GM21528 (cell line): ENCODE measurements at regions not wholly inside any gene's neighbourhood (a gene's known extent, or its start where the extent isn't known, plus 50 kb on each side); places are given as distances from the start of the nearest gene placed in this dataset.
A peak's percentile ranks its signal among the peaks of the same experiment; 100 is the strongest.

Source experiments
- ATAC-seq: cut with Tn5 transposase; IDR thresholded peaks from one replicate; pipeline ENCODE4 v1.9.1; 2021; ENCODE audit warnings: mild to moderate bottlenecking, moderate library complexity; ENCODE audit not compliant: unreplicated experiment, low FRiP score

DNA sequence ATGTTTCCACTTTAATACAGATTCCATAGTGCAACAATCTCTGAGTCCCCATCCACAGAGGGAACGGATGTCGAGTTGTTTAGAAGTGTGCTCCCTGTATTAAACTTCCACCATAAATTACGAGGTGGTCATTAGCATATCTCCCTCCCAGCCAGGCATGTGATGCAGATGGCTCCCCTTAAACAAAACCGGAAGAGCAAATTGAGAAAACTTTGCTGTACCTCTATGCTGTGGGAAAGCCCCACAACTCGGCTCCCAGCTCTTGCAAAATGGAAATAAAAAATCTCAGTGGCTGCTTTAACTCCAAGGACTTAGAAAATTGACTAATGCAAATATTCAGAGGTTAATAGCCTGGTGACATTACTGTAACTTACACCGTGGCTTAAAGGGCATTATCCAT is 290.9 kb downstream of the MAF start:
- no peak for ATAC-seq

DNA sequence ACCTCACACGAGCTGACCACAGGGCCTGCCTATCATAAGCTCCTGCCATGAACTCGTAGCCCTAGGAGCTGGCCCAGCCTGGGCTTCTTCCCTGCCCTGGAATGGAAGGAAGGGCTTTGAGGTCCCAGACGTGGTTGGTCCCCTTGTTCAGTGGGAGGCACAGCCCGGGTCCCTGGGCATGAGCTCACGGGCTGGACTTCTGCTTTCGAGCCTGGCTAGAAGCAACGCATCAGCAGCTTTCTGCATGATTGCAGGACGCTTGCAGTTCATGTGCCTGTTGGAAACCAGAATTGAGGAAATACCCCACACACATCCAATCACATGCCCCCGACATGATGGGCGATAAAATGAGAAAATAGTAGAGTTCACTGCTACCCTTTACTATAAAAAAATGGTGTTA is 293.3 kb downstream of the MAF start:
- ATAC-seq: no peak

DNA sequence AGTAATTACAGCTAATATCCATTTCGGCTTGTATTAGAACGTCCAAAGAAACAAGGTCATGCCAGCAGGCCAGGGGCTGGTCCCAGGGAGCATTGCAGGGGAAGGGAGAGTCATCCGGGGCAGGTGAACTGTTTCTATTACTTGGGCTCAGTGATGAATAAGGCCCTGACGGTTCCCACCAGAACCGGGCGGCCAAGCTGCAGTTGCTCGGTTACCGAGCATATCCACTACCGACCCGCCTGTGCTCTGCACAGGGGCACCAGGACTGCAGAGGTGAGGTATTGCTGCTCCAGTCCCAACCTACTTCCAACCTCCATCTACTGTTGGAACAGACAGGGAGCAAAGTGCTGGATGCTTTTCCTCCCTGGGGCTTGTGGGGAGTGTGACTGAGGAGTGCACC is 295.5 kb downstream of the MAF start:
- ATAC-seq: no peak

DNA sequence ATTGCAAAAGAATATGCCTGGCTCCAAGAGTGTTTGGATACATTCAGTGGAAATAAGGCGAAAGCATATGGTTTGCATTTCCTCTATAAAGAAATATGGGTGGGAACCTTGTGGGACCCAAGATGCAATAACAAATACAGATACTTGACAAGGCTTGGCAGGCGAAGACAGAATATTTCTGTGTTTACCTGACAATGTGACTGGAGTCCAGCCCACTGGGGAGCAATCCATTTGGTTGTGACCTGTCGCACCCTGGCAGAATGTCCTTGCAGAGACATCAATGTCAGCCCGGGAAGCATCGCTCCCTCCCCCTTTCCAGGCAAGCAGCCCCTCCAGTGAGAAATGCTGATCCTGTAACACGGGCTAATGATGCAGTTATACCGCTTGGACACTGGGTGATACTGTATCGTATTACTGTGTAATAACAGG is 296.6 kb downstream of the MAF start:
- ATAC-seq: no peak

DNA sequence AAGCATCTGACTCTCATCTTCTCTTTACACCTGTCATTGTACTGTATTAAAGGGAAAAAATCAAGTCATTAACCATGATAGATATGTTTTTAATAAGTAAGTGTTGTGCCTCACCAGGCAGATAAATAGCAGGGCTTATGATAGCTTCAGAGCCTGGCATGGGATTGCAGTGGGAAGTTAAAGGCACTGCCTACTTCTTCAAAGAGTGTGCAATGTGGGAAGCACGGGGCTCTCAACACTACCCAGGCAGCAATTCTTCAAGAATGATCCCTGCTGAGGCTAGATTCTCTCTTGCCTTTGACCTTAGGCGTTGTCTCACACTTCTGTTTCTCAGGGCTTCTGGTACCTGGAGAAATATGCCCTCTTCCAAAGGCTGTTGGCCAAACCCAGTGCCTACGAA is 297.3 kb downstream of the MAF start:
- ATAC-seq: no peak

DNA sequence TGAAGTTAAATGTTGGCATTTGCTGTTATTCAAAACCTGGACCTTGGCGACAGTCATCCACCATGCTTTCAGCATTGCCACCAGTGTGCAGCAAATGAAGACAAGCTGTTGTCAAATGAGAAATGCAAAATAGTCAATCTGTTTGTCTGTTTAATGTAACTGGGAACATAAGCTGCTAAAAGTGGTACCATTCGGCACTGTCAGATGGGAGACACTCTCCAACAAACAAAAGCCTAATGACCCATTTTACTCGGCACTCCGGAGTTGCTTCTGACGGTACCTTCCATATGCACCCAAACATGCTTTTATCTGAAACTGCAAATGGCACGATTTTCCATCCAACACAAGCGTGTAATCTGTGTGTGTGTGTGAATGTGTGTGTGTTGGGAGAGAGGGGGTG is 297.8 kb downstream of the MAF start:
- no peak for ATAC-seq

DNA sequence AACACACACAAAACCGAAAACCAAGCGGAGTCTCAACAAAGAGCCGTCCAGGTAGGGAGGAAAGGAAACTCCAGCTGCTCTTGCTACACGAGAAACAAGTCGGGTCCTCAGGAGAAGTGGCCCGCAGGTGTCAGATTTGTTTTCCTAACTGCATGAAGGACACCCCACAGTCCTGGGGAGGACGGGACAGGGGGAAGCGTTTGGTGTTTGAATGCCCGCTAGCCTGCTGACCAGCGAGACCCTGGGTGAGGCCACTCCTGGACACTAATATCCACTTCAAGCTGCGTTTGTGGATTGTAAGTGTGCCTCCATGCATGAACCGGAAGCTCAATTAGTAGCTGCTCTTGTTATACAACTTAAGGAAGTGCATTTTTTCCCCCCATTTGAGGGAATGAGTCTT is 299.5 kb downstream of the MAF start:
- ATAC-seq: no peak

DNA sequence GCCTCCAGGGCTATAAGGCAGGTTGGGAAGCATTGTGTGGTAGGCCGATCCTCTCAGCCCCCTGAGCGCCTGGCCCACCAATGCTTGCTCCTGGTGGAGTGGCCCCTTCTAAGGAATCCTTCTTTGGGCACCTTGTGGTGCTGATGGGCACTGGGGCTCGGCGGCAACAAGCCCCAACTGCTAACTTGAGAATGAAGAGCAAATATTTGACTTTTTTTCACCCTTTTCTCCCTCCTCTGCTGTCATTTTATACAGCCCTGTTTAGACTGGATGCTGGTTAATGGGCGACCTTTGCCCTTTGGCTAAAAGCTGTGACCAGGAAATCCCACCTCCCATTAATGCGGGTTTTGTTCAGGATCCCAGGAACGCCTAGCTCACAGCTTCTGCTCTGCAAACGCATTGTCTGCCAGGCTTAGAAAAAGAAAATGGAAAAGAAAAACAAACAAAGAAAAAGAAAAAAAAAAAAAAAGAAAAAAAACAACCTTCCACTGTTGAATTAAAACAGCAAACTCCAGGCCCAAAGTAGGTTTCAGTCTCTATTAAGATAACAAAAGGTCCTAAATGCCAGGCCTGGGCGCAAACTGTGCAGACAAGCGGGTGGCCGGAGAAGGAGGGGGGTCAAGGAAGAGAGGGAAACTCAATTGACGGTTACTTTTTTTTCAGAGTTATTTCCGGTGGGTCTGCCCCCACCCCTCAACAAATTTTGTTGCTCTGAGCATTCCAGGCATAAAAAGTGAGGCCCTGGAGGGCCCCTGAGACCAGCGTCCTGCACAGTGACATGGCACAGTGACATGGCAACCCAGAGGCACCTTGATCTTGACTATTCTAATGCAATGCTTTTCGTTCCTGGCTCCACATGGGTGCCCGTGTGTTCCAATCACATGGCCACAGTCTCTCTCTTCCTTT is 301.4 kb downstream of the MAF start:
- ATAC-seq: no peak

DNA sequence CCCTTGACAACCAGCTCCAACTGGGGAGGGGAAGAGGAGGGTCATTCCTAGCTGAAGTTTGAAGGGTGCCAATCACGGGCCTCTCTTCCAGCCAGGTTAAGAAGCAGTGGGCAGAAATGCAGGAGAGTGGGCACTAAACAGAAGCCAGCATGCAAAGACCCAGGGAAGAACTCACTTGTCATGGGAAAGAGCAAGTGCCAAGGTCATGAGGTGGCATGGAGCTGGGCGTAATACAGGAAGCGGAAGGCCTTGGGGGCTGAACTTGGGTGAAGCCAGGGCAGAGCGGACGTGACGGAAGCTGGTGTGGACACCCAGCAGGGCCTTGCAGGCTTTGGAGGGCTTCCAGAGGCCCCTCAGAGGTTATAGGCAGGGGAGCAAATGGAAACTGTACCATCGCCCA is 302.1 kb downstream of the MAF start:
- no peak for ATAC-seq

DNA sequence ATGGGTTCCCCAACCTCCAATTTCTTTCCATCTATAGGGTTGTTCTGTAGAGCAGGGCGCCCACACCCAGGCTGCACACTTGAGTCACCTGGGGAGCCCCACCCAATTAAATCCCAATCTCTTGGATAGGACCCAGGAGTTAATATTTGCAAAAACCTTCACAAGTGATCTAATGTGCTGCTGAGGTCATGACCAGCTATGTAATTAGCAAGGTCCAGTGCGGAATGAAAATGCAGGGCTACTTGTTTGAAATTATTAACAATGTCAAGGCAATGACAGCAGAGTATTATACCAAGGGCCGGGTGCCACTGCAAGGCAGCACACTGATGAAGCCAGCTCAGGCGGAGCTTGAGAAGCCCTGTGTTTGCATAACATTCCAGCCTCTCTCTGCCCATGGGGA is 302.7 kb downstream of the MAF start:
- ATAC-seq: no peak

DNA sequence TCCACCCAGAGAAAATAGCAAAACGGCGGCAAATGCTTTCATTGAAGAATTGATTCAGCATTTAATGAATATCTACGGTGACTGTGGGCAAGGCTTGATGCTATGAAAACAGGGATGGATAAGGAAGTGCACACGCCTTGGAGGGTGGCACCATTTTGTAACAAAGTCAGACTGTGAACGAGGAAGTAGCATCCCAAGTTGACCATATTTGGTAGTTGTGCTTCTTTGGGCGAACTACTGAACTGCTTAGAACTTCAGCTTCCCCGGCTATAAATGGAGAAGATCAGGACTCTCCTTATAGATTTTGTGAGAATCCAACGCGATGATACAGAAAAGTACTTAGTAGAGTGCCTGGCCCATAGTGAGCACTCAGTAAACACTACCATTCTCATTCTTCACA is 303.2 kb downstream of the MAF start:
- no peak for ATAC-seq

DNA sequence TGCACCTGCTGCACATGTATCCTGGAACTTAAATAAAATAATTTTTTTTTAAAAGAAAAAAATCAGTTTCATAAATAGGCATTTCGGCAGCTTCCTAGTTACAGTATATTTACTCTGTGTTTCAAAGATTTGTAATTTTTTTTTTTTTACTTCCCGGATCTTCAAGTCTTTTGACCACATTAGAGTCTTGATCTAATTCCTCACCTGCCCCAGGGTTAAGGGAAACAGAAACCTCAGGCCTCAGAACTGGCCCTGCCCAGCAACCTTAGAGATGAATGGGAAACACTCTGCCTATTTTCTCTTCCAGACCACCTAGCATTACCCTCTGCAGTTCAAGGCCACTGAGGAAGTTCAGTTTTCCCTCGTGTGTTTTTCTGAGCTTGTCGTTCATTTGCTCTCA is 304.0 kb downstream of the MAF start:
- no peak for ATAC-seq

DNA sequence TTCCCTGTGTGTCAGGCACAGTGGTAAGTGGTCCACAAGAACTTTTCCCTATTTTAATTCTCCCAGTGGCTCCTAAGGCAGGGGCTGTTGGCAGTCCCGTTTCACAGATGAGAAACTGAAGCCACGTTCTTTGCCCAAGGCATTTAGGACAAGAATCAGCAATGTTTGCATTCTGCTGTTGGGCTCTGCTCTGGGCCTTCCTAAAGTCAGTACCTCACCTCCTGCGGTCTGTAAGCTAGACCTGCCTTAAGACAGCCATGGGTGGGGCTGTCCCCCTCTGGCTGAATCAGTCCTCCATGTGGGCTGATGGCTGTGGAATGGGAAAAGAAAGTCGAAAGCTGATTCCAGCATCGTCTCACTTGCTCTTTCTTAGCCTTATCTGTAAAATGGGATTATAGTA is 304.8 kb downstream of the MAF start:
- ATAC-seq: no peak

DNA sequence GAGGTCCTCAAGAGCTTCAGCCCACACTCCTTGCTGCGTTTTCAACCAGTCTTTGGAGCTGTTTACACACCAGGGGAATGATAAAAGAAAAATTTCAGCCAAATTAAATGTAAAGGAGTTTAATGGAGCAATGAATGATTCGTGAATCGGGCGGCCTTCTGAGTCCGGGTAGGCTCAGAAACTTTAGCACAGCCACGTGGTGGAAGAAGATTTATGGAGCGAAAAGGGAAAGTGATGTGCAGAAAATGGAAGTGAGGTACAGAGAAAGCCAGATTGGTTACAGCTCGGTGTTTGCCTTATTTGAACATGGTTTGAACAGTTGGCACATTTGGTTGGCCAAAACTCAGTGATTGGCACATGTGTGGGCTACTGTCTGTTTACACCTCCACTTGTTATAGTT is 305.4 kb downstream of the MAF start:
- ATAC-seq: no peak

DNA sequence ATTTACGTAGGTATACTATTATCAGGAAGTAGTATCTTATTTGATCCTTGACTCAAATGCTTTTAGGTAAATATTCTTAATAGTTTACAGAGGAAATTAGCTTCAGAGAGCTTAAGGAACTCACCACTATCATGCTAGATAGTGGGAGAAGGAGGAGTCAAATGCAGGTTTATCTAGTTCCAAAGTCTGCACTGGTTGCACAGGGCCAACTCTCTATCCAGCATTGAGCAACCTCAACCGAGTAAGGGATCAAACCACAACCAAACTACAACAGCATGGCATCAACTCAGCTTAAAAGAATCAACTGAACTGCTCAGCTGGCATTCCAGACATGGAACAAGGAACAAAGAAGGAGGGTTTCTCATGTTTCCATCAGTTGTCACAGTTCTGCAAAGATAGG is 306.0 kb downstream of the MAF start:
- no peak for ATAC-seq

DNA sequence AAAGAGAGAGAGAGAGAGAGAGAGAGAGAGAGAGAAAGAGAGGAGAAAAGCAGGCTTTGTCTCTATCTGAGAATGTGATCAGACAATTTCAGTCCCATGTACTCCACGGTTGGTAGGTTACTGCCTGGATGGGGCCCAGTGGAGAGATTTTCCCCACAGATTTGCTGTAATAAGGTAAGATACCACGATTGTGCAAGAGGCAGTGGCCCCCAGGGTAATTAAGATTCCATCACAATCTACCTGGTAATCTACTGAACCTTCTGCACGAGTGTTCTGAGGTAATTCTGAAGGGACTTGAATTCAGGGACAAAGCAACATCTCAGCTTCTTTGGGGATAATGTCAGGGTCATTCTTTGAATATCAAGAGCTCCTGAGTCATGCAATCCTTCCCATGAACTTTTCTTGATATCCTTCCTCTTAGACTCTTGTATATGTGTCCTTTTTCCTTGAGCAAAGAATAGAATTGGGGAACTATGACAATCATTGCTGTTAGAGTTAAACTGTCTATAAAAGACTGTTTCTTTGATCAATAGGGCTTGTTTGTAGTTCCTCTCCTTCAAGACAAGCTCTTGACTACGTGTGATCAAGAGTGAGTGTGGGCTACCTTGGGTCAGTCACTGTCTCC is 306.6 kb downstream of the MAF start:
- no peak for ATAC-seq

DNA sequence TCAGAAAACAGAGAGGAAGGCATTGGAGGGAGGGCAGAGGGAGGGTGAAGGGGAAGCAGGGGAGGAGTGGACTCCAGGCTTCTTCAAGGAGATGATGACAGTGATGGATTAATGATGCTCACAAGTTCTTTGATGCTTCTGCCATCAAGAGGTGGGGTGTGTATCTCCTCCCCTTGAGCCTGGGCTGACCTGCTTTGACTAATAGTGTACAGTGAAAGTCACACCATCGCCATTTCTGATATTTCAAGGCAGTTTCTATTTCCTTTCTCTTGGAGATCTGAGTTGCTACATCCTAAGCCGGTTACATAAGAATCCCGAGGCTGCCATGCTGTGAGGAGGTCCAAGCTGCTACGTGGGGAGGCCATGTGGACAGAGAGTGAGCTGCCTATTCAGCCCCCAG is 312.5 kb downstream of the MAF start:
- ATAC-seq: no peak

DNA sequence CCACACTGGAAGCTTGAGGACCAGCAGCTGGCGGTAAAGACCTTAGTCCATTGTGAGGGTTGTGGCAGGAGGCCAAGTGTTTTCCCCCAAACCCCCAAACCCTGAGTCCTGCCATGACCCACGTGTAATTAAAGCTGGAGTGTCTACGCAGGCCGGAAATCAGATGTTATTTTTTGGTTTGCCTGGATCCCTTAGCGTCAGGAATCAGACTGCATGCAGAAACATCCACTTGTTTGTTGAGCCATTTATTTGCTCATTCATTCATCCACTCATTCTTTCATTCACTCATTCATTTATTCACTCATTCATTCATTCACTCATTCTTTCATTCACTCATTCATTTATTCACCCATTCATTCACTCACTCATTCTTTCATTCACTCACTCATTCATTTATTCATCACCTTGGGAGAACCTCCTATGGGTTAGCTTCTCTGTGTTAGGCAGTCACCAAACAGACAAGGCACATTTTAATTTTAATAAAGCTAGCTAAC is 313.1 kb downstream of the MAF start:
- ATAC-seq: peak; percentile 16

DNA sequence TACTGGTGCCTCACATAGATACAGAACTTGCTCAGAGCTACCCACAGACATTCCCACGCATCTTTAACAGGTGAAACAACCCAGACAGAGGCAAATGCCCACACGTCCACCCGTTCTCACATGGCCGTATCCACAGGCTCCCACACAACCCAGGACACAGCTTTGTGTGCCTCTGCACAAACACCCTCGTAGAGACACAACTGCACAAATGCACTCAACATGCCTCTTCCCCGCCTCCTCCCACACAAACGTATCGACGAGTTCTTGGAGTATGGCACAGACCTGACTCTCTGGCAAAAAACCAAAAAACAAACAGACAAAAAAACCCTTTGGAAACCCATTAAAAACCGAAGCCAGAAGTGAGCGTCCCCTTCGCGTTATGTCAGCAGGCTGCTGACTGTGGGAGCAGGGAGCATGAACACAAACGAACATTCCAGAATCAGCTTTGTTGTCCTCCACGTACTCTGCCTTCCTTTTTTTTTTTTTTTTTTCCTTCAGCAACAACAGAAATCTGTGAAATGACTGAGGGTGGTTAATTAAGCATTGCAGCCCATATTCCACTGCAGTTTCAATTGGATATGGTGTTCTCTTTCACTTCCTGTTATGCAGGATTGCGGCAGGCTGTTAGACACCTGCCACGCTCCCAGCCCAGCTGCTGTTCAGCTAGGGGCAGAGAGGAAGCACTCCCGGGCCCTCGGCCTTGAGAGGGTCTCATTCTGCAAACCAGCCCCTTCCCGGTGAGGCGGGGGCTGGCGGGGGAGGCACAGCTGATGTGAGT is 313.7 kb downstream of the MAF start:
- ATAC-seq: peak; percentile 89

DNA sequence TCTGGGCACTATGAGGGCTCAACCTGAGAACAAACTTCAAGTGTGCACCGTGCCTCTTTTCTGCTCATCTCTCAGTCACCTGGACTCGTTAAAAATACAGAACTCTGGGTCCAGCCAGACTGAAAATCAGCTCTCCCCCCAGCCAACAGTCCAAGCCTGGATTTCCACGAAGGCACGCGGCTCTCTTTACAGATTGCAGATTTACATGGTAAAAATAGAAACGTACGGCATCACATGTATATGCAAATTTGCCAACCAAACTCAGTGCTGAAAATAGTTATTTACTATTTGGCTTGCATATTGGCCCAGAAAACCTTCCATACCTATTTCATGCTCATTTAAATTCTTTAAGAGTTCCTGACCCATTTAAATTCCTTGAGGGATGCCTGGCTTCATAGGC is 315.8 kb downstream of the MAF start:
- ATAC-seq: no peak

DNA sequence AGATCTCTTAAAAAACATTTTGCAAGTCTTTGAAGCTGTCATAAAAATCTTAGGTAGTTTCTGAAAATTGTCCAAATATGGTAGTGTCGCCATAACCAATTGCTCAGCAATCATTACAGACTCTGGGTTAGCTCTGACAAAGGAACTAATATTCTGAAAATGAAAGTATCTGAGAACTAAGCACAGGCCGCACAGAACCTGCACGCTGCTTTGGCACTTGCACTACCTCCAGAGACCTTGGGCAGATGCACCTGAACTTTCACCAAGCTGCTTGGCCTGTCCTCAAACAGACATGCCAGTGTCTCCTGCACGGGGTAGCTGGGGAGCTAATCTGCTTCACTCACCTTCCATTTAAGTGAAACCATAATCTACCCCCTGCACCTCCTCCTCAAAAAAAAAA is 317.0 kb downstream of the MAF start:
- ATAC-seq: peak; percentile 42
